Peyer's patch (tissue), 4 donors: ENCODE measurements at regions not wholly inside any gene's neighbourhood (a gene's known extent, or its start where the extent isn't known, plus 50 kb on each side); places are given as distances from the start of the nearest gene placed in this dataset.

Experiments used
- CTCF ChIP-seq, 6 experiments: fragments of 450-650 bp in 4 of 6; fragments of 200-600 bp in 2 of 6; sonication (generic) in 1 of 6; IDR thresholded peaks; one replicate each; pipeline ENCODE4 v1.5.1; 2017 to 2019; ENCODE audit warnings: antibody characterized with exemption in 6 of 6, mild to moderate bottlenecking in 3 of 6, moderate library complexity in 1 of 6
- POLR2A ChIP-seq, 2 donors: fragments of 450-650 bp; IDR thresholded peaks; one replicate each; pipeline ENCODE4 v1.5.1; 2017; ENCODE audit warnings: antibody characterized with exemption in 2 of 2, mild to moderate bottlenecking in 2 of 2, moderate library complexity in 2 of 2

GRCh38 chr2:142562900-142563299 is 314.6 kb upstream of the KYNU start:
- TF ChIP-seq CTCF (IDR thresholded peaks at IDR 0.05) (no peak), POLR2A (IDR thresholded peaks at IDR 0.05) (no peak)
